HL-60 (cell line): ENCODE measurements at regions not wholly inside any gene's neighbourhood (a gene's known extent, or its start where the extent isn't known, plus 50 kb on each side); places are given as distances from the start of the nearest gene placed in this dataset.

ENCODE experiments used
- DNase-seq, 2 experiments: peaks; one replicate each; pipeline ENCODE4 v3.0.0-alpha.2; 2010 to 2020; ENCODE audit warnings: low read depth in 1 of 2, low spot score in 1 of 2
- H3K27ac ChIP-seq: fragments of 250-450 bp; sonication (Bioruptor Pico); replicated peaks from 2 replicates; pipeline ENCODE4 v1.5.1; 2020; ENCODE audit warnings: mild to moderate bottlenecking, moderate library complexity
- H3K27me3 ChIP-seq: fragments of 250-450 bp; sonication (Bioruptor Pico); 2 replicates; pipeline ENCODE4 v1.5.1; 2021; ENCODE audit warnings: mild to moderate bottlenecking, moderate library complexity; ENCODE audit not compliant: insufficient read depth, poor library complexity, severe bottlenecking
- H3K4me3 ChIP-seq: replicated peaks from 2 replicates; pipeline ENCODE4 v1.5.1; 2011; ENCODE audit warnings: mild to moderate bottlenecking, control low read depth, low read length; ENCODE audit not compliant: insufficient read depth
- CTCF ChIP-seq: IDR thresholded peaks from one replicate; pipeline ENCODE4 v1.5.1; 2011; ENCODE audit warnings: low read length, control low read depth, inconsistent platforms; ENCODE audit not compliant: insufficient read depth
- GABPA ChIP-seq: IDR thresholded peaks from 2 replicates; pipeline ENCODE4 v1.6.1; 2012; ENCODE audit warnings: low read depth
- POLR2AphosphoS5 ChIP-seq: IDR thresholded peaks from 2 replicates; pipeline ENCODE4 v1.6.1; 2012; ENCODE audit warnings: low read depth
- REST ChIP-seq: IDR thresholded peaks from 2 replicates; pipeline ENCODE4 v1.6.1; 2012; ENCODE audit warnings: low read depth; ENCODE audit not compliant: insufficient replicate concordance
- SPI1 ChIP-seq: IDR thresholded peaks from 2 replicates; pipeline ENCODE4 v1.6.1; 2012; ENCODE audit warnings: low read depth, mild to moderate bottlenecking, borderline replicate concordance

GRCh38 chr3:5270666-5271371 lies 83.3 kb downstream of the EDEM1 start:
- no peak overlapping the region for H3K4me3 ChIP-seq
- DNase-seq: peak in 1 of 2 experiments; percentile 11
- H3K27me3 ChIP-seq: no peaks in the 10 kb centered on the region
- no peak for TF ChIP-seq CTCF
- no peak for TF ChIP-seq SPI1
- TF ChIP-seq REST: no peak
- TF ChIP-seq GABPA: no peak
- TF ChIP-seq POLR2AphosphoS5: no peak
- H3K27ac ChIP-seq: peak overlapping the region; percentile 56

GRCh38 chr3:5271372-5271683 lies 83.8 kb downstream of the EDEM1 start:
- no peak overlapping the region for H3K4me3 ChIP-seq
- peak in 1 of 2 experiments; percentile 70 for DNase-seq
- peak overlapping the region; percentile 56 for H3K27ac ChIP-seq
- no peak for TF ChIP-seq GABPA
- TF ChIP-seq REST: no peak
- H3K27me3 ChIP-seq: no peaks in the 10 kb centered on the region

- Histone ChIP-seq H3K27me3 (no peaks in the 10 kb centered on the region), H3K27ac (no peak overlapping the region), H3K4me3 (no peak overlapping the region)
- DNase-seq: no peak
- TF ChIP-seq GABPA: no peak
- TF ChIP-seq REST: no peak
- no peak for TF ChIP-seq POLR2AphosphoS5
- TF ChIP-seq SPI1: no peak
- no peak for TF ChIP-seq CTCF
These were observed 84.9 kb downstream of the EDEM1 start for GRCh38 chr3:5272387-5272786.
